H1 (cell line): ENCODE measurements at regions not wholly inside any gene's neighbourhood (a gene's known extent, or its start where the extent isn't known, plus 50 kb on each side); places are given as distances from the start of the nearest gene placed in this dataset.

Experiments
- CTCF ChIA-PET: fragments of 300-600 bp; sonication (Branson Sonifier 250); formaldehyde crosslinking; loops from one replicate; lab custom pipeline; 2021; ENCODE audit not compliant: partially characterized antibody; lab: Charles Lee
- POLR2A ChIA-PET: fragments of 300-600 bp; sonication (Branson Sonifier 250); formaldehyde crosslinking; loops from one replicate; lab custom pipeline; 2021; ENCODE audit warnings: inconsistent platforms; ENCODE audit not compliant: partially characterized antibody; lab: Charles Lee
- DNase-seq, 2 experiments: peaks; one replicate each; pipeline versions ENCODE4 v3.0.0 to v3.0.0-alpha.2; 2010 to 2022; ENCODE audit warnings: low spot score in 2 of 2, low read depth in 1 of 2, mixed read lengths in 1 of 2
- FAIRE-seq: peaks from 2 replicates; lab custom pipeline; 2011; peaks lifted over from hg19 to GRCh38; lab: Jason Lieb, UNC
- H2AFZ ChIP-seq: 2 replicates; pipeline ENCODE4 v1.8.1; 2012; ENCODE audit warnings: low read length, inconsistent platforms
- H2AK5ac ChIP-seq: 2 replicates; pipeline ENCODE4 v1.6.1; 2013; ENCODE audit warnings: low read depth, low read length
- H2BK120ac ChIP-seq: replicated peaks from 2 replicates; pipeline ENCODE3; 2013; ENCODE audit warnings: low read depth, low read length, inconsistent platforms
- H2BK12ac ChIP-seq: 2 replicates; pipeline ENCODE4 v1.6.1; 2013; ENCODE audit warnings: low read depth, low read length
- H2BK15ac ChIP-seq: 2 replicates; pipeline ENCODE4 v1.6.1; 2013; ENCODE audit warnings: low read length
- H2BK20ac ChIP-seq: 2 replicates; pipeline ENCODE4 v1.6.1; 2013; ENCODE audit warnings: low read length
- H2BK5ac ChIP-seq: 2 replicates; pipeline ENCODE4 v1.6.1; 2013; ENCODE audit warnings: low read depth, low read length
- H3K14ac ChIP-seq: 2 replicates; pipeline ENCODE4 v1.6.1; 2013; ENCODE audit warnings: inconsistent platforms; ENCODE audit not compliant: insufficient read length
- H3K18ac ChIP-seq: 2 replicates; pipeline ENCODE4 v1.6.1; 2013; ENCODE audit warnings: low read length; ENCODE audit errors: extremely low read depth
- H3K23ac ChIP-seq: 2 replicates; pipeline ENCODE4 v1.6.1; 2013; ENCODE audit warnings: inconsistent platforms; ENCODE audit not compliant: insufficient read length
- H3K23me2 ChIP-seq: 2 replicates; pipeline ENCODE4 v1.6.1; 2013; ENCODE audit warnings: low read depth, low read length
- H3K27ac ChIP-seq: 2 replicates; pipeline ENCODE4 v1.6.1; 2011; ENCODE audit warnings: low read depth, low read length, inconsistent platforms
- H3K27me3 ChIP-seq, 4 experiments: replicated peaks in 1 of 4; 1 replicate in 1 of 4; 2 replicates in 3 of 4; pipeline versions ENCODE4 v1.6.1 to v1.8.1; 2011 to 2013; ENCODE audit warnings: low read length in 3 of 4, mild to moderate bottlenecking in 3 of 4, inconsistent platforms in 2 of 4, mixed read lengths in 2 of 4, moderate library complexity in 1 of 4; ENCODE audit not compliant: control insufficient read depth in 3 of 4, insufficient read depth in 3 of 4; ENCODE audit errors: extremely low read depth in 1 of 4
- H3K36me3 ChIP-seq, 4 experiments: 2 replicates each; pipeline versions ENCODE4 v1.6.1 to v1.8.1; 2011 to 2013; ENCODE audit warnings: mild to moderate bottlenecking in 4 of 4, low read length in 3 of 4, moderate library complexity in 2 of 4, control low read depth in 1 of 4, inconsistent platforms in 1 of 4; ENCODE audit not compliant: insufficient read depth in 4 of 4, control insufficient read depth in 2 of 4
- H3K4ac ChIP-seq: replicated peaks from 2 replicates; pipeline ENCODE3; 2013; ENCODE audit warnings: low read length, low read depth, mixed read lengths, inconsistent platforms; ENCODE audit not compliant: insufficient read length
- H3K4me1 ChIP-seq, 4 experiments: replicated peaks in 1 of 4; 1 replicate in 1 of 4; 2 replicates in 3 of 4; pipeline versions ENCODE4 v1.6.1 to v1.8.1; 2011 to 2013; ENCODE audit warnings: low read length in 3 of 4, inconsistent platforms in 2 of 4, mixed read lengths in 1 of 4; ENCODE audit not compliant: insufficient read depth in 4 of 4, control insufficient read depth in 3 of 4
- H3K4me2 ChIP-seq, 2 experiments: 2 replicates each; pipeline versions ENCODE4 v1.6.1 to v1.8.1; 2011 to 2013; ENCODE audit warnings: low read depth in 2 of 2, low read length in 2 of 2, control low read depth in 1 of 2, inconsistent platforms in 1 of 2, mild to moderate bottlenecking in 1 of 2; ENCODE audit not compliant: insufficient read depth in 1 of 2
- H3K4me3 ChIP-seq, 4 experiments: fragments of 200-600, 300-600 bp in 1 of 4; sonication (generic), shearing (Covaris generic), sonication (Bioruptor Twin) in 1 of 4; 2 replicates each; pipeline versions ENCODE4 v1.5.1 to v1.8.1; 2011 to 2016; ENCODE audit warnings: low read length in 4 of 4, low read depth in 3 of 4, control low read depth in 2 of 4, inconsistent platforms in 2 of 4, mild to moderate bottlenecking in 2 of 4, mixed read lengths in 1 of 4, moderate library complexity in 1 of 4; ENCODE audit not compliant: insufficient read depth in 2 of 4; ENCODE audit errors: extremely low read depth in 1 of 4
- H3K56ac ChIP-seq: replicated peaks from 2 replicates; pipeline ENCODE3; 2013; ENCODE audit warnings: low read depth, mild to moderate bottlenecking, mixed read lengths, low read length, inconsistent platforms; ENCODE audit not compliant: insufficient read length
- H3K79me1 ChIP-seq: 2 replicates; pipeline ENCODE4 v1.6.1; 2013; ENCODE audit warnings: low read depth, low read length, control low read depth
- H3K79me2 ChIP-seq, 2 experiments: 2 replicates each; pipeline versions ENCODE4 v1.6.1 to v1.8.1; 2012 to 2013; ENCODE audit warnings: low read length in 2 of 2, mild to moderate bottlenecking in 2 of 2, inconsistent platforms in 1 of 2; ENCODE audit not compliant: insufficient read depth in 2 of 2, control insufficient read depth in 1 of 2
- H3K9ac ChIP-seq, 4 experiments: replicated peaks in 1 of 4; 1 replicate in 1 of 4; 2 replicates in 3 of 4; pipeline versions ENCODE4 v1.6.1 to v1.8.1; 2011 to 2013; ENCODE audit warnings: low read depth in 3 of 4, low read length in 3 of 4, control low read depth in 2 of 4, mild to moderate bottlenecking in 2 of 4, moderate library complexity in 2 of 4, inconsistent platforms in 1 of 4; ENCODE audit errors: extremely low read depth in 1 of 4
- H3K9me3 ChIP-seq, 2 experiments: 2 replicates each; pipeline versions ENCODE4 v1.6.1 to v1.8.1; 2012 to 2013; ENCODE audit warnings: mild to moderate bottlenecking in 2 of 2, moderate library complexity in 2 of 2, control low read depth in 1 of 2, inconsistent platforms in 1 of 2, low read depth in 1 of 2, low read length in 1 of 2, mixed read lengths in 1 of 2; ENCODE audit not compliant: insufficient read depth in 2 of 2
- H4K20me1 ChIP-seq, 2 experiments: replicated peaks in 1 of 2; 2 replicates each; pipeline versions ENCODE3 to v1.8.1; 2011 to 2013; ENCODE audit warnings: inconsistent platforms in 2 of 2, low read length in 2 of 2, mild to moderate bottlenecking in 1 of 2; ENCODE audit not compliant: insufficient read depth in 2 of 2, control insufficient read depth in 1 of 2
- H4K5ac ChIP-seq: 2 replicates; pipeline ENCODE4 v1.6.1; 2013; ENCODE audit warnings: low read length, low read depth, mixed read lengths, inconsistent platforms; ENCODE audit not compliant: insufficient read length
- H4K8ac ChIP-seq: 2 replicates; pipeline ENCODE4 v1.8.0; 2013; ENCODE audit warnings: mild to moderate bottlenecking, moderate library complexity, low read length, inconsistent platforms; ENCODE audit not compliant: insufficient read depth; ENCODE audit errors: extremely low read depth
- H4K91ac ChIP-seq: replicated peaks from 2 replicates; pipeline ENCODE3; 2013; ENCODE audit warnings: low read length, mixed read lengths, inconsistent platforms; ENCODE audit not compliant: insufficient read length
- BCL11A ChIP-seq, 2 experiments: IDR thresholded peaks; one replicate each; pipeline ENCODE4 v1.6.1; 2011; ENCODE audit warnings: low read depth in 2 of 2, low read length in 2 of 2, mild to moderate bottlenecking in 2 of 2
- CBX5 ChIP-seq: fragments of 300-800, 300-1000 bp; sonication (generic); IDR thresholded peaks from 2 replicates; pipeline ENCODE4 v1.7.1; 2016; ENCODE audit warnings: antibody characterized with exemption, low read length, low read depth
- CHD2 ChIP-seq: IDR thresholded peaks from 2 replicates; pipeline ENCODE4 v1.6.1; 2012; ENCODE audit warnings: low read length, improper control_type of control experiment
- GTF2F1 ChIP-seq: IDR thresholded peaks from 2 replicates; pipeline ENCODE4 v1.6.1; 2012; ENCODE audit warnings: low read depth, low read length, improper control_type of control experiment, borderline replicate concordance
- SIN3A ChIP-seq, 2 experiments: IDR thresholded peaks in 1 of 2; conservative IDR thresholded peaks in 1 of 2; 2 replicates each; pipeline ENCODE4 v1.6.1; 2011 to 2012; ENCODE audit warnings: low read length in 2 of 2, improper control_type of control experiment in 1 of 2, low read depth in 1 of 2, mild to moderate bottlenecking in 1 of 2
- SP4 ChIP-seq: IDR thresholded peaks from 2 replicates; pipeline ENCODE4 v1.6.1; 2012; ENCODE audit warnings: low read length, inconsistent platforms
- SUZ12 ChIP-seq: fragments of 200-600 bp; sonication (generic); IDR thresholded peaks from 2 replicates; pipeline ENCODE4 v1.6.1; 2012; ENCODE audit warnings: mild to moderate bottlenecking, inconsistent platforms, low read length, moderate library complexity, mixed read lengths
- USF2 ChIP-seq: IDR thresholded peaks from 2 replicates; pipeline ENCODE4 v1.6.1; 2011; ENCODE audit warnings: low read length, improper control_type of control experiment
- YY1 ChIP-seq: IDR thresholded peaks from 2 replicates; pipeline ENCODE4 v1.6.1; 2011; ENCODE audit warnings: low read depth, mild to moderate bottlenecking, low read length
- ZNF274 ChIP-seq: IDR thresholded peaks from 2 replicates; pipeline ENCODE4 v1.7.0; 2012; ENCODE audit warnings: low read length, borderline replicate concordance; ENCODE audit errors: extremely low read depth
- WGBS, 2 experiments: shearing (Covaris generic) in 1 of 2; methylation state at CpG; one replicate each; pipeline versions ENCODE4 v1.1.6 to v1.1.7; 2013 to 2015; ENCODE audit warnings: low lambda C conversion rate in 2 of 2, mixed read lengths in 2 of 2, inconsistent platforms in 1 of 2, low coverage in 1 of 2, missing lambda C conversion rate in 1 of 2; ENCODE audit not compliant: insufficient replicate concordance in 2 of 2, insufficient coverage in 1 of 2, insufficient read length in 1 of 2; ENCODE audit errors: extremely low coverage in 1 of 2, missing lambda C conversion rate in 1 of 2; 5-methylcytosine and 5-hydroxymethylcytosine counted together

- H3K79me2 ChIP-seq, result no peaks in the 10 kb centered on the region
- no peaks in the 10 kb centered on the region for H3K27me3 ChIP-seq
- no peak overlapping the region for H3K14ac ChIP-seq
- no peak overlapping the region for H4K5ac ChIP-seq
- H3K27ac ChIP-seq, result no peak overlapping the region
- no peak overlapping the region for H3K4ac ChIP-seq
- DNase-seq (no peak), FAIRE-seq (no peak)
- no peak overlapping the region for H2AFZ ChIP-seq
- no peak overlapping the region for H2BK120ac ChIP-seq
- H3K4me3 ChIP-seq, result no peak overlapping the region
- no peak overlapping the region for H4K91ac ChIP-seq
- ChIA-PET CTCF (no interaction called here), POLR2A (no interaction called here)
- TF ChIP-seq ZNF274 (no peak), YY1 (no peak), USF2 (no peak), SP4 (no peak), BCL11A (IDR thresholded peaks at IDR 0.05; ENCODE audit: low read depth in 2 of 2, low read length in 2 of 2) (no peak), CHD2 (no peak), GTF2F1 (no peak), SUZ12 (no peak), SIN3A (conservative IDR thresholded peaks at IDR 0.05 in 1 of 2, IDR thresholded peaks at IDR 0.05 in 1 of 2; ENCODE audit: low read depth in 1 of 2, low read length in 2 of 2) (no peak), CBX5 (no peak)
- H2BK15ac ChIP-seq, result no peak overlapping the region
- H3K79me1 ChIP-seq, result peaks cover 2% of the 10 kb centered on the region; the same call in 1 of the 2 replicates
- H3K56ac ChIP-seq, result no peak overlapping the region
- no peak overlapping the region for H3K9ac ChIP-seq
- no peak overlapping the region for H2BK20ac ChIP-seq
- no peak overlapping the region for H3K4me2 ChIP-seq
- no peak overlapping the region for H3K23ac ChIP-seq
- no peaks in the 10 kb centered on the region for H3K4me1 ChIP-seq
- no peak overlapping the region for H3K18ac ChIP-seq
- H2BK5ac ChIP-seq, result no peak overlapping the region
- H2BK12ac ChIP-seq, result no peak overlapping the region
- no peaks in the 10 kb centered on the region for H3K23me2 ChIP-seq
- H2AK5ac ChIP-seq, result no peak overlapping the region
- no peaks in the 10 kb centered on the region for H4K20me1 ChIP-seq
- 88% methylated on average over 2 of the region's 2 CpGs; no CpG with 5 or more reads in 1 of the 2 experiments for WGBS, 2 experiments
- H4K8ac ChIP-seq, result no peak overlapping the region
- peaks cover 0 to 12% of the 10 kb centered on the region in 2 experiments; a peak in 1 of 4 replicates for H3K9me3 ChIP-seq
- H3K36me3 ChIP-seq, result no peaks in the 10 kb centered on the region
These were observed 427.2 kb downstream of the BUD13 start for GRCh38 chr11:116345575-116345974.
